GM21723 (cell line): ENCODE measurements at regions not wholly inside any gene's neighbourhood (a gene's known extent, or its start where the extent isn't known, plus 50 kb on each side); places are given as distances from the start of the nearest gene placed in this dataset.

ENCODE experiments used
- ATAC-seq: cut with Tn5 transposase; IDR thresholded peaks from one replicate; pipeline ENCODE4 v1.9.1; 2021; ENCODE audit warnings: mild to moderate bottlenecking, moderate library complexity; ENCODE audit not compliant: unreplicated experiment

GRCh38 chr12:91424506-91424905 is 241.9 kb upstream of the DCN start:
- ATAC-seq: no peak

DNA sequence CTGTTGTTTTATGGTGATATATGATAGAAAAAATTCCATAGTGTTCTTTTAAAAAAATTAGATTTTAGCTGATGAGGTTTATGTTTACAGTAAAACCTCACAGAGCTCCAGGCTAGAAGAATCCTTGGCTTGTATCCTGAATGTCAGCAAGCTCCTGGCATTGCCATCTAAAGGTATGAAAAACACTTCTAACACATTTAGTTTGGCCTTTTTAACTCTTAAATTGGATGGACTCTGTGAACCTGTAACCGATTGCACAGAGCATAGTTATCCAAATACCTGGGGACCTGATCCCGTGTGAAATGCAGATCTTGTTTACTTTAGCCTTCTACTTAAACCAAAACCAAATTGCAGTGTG is 241.1 kb upstream of the DCN start:
- no peak for ATAC-seq

DNA sequence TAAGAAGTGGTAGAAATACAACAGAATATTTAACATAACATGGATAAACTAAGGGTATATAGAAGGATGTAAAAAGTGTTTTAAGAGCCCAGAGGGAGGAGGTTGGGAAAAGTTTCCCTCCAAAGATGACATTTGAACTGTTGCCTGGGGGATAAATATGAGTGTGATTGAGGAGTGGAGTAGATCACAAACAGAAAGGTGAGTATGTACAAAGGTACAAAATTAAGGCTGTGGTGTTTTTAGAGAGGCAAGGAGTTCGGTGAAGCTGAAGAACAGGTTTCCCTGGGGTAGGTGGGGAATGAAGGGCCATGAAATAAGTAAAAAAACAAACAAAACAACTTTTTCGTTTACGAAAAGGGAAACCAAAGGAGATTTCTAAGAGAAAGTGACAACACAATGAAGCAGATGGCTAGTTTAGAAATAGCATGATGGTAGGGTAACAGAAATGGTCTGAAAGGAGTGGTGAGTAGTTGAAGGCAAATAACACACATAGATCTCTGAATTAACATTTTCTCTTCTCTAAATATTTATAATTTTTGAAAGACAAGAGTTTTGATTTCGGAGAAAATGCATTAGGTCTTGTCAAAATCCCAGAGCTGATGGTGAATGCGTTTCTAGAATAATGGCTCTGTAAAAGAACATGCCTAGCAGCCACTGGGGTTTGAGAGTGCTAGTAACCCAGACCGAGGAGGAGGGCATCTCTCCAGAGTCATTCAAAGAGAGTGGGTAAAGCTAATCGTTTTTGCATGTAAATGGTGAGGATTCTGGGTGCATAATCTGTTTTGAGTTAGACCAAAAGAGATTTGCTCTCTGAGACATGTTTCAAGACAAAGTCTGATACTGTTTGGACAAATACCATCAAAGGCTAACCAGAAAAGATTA is 240.4 kb upstream of the DCN start:
- no peak for ATAC-seq

- ATAC-seq: no peak
Measured at GRCh38 chr12:91422127-91422526, 239.5 kb upstream of the DCN start.

GRCh38 chr12:91419809-91420208 is 237.2 kb upstream of the DCN start:
- ATAC-seq: no peak

- ATAC-seq: no peak
Measured at GRCh38 chr12:91418221-91419090, 235.8 kb upstream of the DCN start.

DNA sequence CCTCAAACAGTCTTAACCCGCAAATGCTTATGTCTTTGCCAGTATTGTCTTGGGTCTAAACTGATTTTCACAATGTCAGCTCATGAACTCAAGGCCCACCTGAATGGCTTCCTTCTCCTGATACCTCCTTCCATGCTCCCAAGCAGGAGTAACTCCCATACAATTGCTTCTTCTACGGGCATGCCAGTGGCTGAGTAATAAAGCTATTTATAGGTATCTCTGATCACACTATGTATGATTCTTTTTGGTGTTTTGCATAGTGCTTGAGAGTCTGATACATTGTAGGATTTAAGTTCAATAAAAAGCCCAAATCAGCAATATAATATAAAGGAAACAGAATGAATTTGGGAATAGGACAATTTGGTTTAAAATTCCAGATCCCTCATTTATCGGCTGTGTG is 235.0 kb upstream of the DCN start:
- no peak for ATAC-seq

DNA sequence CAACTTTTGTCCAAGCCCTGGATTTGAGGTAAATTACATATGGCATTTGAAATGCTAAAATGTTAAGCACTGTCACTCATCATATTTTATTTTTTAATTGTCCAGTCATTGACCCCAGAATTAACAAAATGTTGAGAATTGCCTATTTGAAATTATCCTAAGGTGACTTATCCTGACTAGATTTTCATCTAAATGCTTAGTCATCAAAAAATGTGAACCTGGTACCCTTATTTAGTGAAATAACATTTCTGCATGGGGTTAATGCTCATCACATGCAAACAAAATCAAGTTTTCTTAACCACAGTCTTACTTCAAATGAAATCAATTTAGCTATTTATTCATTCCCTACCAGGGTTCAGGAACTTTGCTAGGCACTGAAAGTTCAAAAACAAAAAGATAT is 232.0 kb upstream of the DCN start:
- no peak for ATAC-seq

GRCh38 chr12:91413581-91414546 is 231.2 kb upstream of the DCN start:
- no peak for ATAC-seq

DNA sequence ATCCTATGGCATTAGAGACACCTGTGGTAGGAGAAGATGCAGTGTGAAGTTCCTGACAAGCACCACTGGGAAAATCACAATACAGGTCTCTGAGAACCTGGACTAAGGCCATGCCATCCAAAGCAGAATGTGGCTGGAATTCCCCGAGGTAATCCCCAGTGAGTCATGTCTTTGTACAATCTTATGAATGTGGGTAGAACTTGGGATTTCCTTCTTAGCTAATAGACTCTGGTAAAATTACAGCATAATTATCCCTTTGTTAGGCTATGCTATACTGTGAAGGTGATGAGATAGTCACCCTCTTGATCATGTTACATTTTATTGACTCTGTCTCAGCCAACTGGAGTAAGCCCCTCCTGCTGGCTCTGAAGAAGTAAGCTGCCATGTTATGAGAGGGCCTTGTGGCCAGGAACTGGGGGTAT is 224.3 kb upstream of the DCN start:
- ATAC-seq: peak; percentile 66

GRCh38 chr12:91404441-91404840 is 221.8 kb upstream of the DCN start:
- ATAC-seq: no peak

DNA sequence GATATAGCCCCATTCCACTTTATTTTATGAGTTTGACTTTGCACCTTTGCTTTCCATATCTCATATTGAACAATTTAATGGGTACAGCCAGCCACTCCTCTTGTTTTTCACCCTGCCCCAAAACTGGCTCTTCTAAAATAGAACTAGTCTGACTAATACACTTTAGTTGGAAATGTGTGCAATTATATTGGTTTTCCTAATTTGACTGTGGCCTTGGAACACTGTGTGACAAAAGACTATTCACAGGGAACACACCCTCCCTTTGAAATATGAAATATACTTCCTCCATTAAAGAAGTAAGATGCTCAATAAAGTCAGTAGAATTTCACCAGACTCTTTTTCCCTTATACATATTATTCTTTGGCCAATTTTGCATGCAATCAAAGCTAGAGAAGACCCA is 218.6 kb upstream of the DCN start:
- no peak for ATAC-seq

DNA sequence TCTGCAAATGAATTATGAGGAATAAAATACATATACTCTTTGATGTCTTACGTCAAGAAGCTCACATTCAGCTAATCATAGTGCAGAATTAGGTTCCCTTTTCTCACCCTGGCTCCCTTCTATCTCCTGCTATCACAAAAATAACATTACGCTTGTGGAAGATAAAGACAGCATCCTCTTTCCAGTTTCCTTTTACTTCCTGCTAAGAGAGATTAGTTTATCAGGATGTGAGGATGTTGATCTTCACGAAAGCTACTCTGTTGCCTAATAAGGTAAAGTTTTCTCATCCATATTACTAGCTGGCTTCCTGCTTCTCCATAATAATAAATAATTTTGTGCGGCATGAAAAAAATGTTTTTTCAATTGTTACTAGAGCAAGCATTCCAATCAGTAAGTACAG is 217.7 kb upstream of the DCN start:
- ATAC-seq: no peak

GRCh38 chr12:91397866-91398532 is 215.4 kb upstream of the DCN start:
- ATAC-seq: no peak

GRCh38 chr12:91396293-91396692 is 213.7 kb upstream of the DCN start:
- ATAC-seq: no peak

DNA sequence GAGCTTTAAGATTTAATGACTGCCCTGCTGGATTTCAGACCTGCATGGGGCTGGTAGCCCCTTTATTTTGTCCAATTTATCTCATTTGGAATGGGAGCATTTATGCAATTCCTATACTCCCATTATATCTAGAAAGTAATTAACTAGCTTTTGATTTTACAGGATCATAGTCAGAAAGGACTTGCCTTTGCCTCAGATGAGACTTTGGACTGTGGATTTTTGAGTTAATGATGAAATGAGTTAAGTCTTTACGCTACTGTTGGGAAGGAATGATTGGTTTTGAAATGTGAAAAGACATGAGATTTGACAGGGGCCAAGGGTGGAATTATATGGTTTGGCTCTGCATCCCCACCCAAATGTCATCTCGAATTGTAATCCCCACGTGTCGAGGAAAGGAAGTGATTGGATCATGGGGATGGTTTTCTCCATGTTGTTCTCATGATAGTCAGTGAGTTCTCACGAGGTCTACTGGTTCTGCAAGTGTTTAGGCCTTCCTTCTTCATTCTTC is 213.1 kb upstream of the DCN start:
- ATAC-seq: no peak

DNA sequence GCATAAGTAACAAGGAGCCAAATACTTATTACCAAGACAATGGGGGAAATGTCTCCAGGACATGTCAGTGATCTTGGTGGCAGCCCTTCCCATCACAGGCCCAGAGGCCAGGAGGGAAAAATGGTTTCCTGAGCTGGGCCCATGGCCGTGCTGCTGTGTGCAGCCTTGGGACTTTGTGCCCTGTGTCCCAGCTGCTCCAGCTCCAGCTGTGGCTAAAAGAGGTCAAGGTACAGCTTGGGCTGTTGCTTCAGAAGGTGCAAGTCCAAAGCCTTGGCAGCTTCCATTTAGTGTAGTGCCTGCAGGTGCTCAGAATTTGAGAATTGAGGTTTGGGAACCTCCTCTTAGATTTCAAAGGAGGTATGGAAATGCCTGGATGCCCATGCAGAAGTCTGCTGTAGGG is 212.3 kb upstream of the DCN start:
- ATAC-seq: no peak

- ATAC-seq: no peak
Measured at GRCh38 chr12:91388573-91388972, 206.0 kb upstream of the DCN start.

GRCh38 chr12:91387461-91388134 is 205.0 kb upstream of the DCN start:
- no peak for ATAC-seq

DNA sequence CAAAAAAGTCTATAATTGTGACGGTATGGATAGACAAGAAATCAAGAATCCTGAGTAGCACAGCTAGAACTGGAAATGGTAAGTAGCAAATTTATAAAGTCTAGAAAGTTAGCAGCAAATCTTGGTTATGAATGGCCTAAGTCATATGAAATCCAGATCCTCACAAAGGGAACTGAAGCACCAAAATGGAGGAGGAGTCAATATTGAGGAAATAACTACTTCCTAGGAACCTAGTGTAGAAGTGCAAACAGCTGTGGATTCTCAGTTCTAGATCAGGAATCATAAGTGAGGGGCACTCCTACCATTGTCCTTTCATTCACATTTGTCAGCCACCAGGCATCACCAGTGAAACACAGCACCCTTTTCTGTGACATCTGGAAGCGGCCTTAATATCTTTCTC is 202.2 kb upstream of the DCN start:
- no peak for ATAC-seq
